Thyroid gland (tissue), 4 donors: ENCODE measurements at regions not wholly inside any gene's neighbourhood (a gene's known extent, or its start where the extent isn't known, plus 50 kb on each side); places are given as distances from the start of the nearest gene placed in this dataset.

Experiments
- POLR2A ChIP-seq, 2 donors: fragments of 450-650 bp; IDR thresholded peaks; one replicate each; pipeline ENCODE4 v1.6.1; 2017; ENCODE audit warnings: antibody characterized with exemption in 2 of 2, mild to moderate bottlenecking in 2 of 2, moderate library complexity in 1 of 2
- TF ChIP-seq, protein P1 (sequence below), 6 experiments: fragments of 200-600 bp in 3 of 6; fragments of 450-650 bp in 3 of 6; sonication (generic) in 3 of 6; IDR thresholded peaks; one replicate each; pipeline ENCODE4 v1.5.1; 2016 to 2019; ENCODE audit warnings: antibody characterized with exemption in 6 of 6, mild to moderate bottlenecking in 2 of 6, inconsistent platforms in 1 of 6, moderate library complexity in 1 of 6

DNA sequence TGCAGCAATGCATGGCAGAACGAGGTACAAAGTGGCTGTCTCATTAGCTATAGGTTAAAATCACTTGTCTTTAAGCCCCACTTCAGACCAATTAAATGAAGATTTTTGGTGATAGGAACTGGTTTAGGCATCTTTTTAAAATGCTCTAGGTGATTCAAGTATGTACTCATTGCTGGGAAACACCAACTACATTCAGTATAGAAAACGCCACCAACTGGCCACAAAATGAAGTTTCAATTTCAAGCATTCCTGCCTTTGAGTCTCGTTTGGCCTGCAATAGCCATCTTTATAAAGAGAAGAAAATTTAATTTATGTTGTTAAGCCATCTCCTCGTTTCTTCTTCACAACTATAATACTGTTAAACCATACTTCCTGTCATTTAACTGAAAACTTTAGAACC lies 587.9 kb downstream of the GBE1 start:
- TF ChIP-seq, protein P1, sequence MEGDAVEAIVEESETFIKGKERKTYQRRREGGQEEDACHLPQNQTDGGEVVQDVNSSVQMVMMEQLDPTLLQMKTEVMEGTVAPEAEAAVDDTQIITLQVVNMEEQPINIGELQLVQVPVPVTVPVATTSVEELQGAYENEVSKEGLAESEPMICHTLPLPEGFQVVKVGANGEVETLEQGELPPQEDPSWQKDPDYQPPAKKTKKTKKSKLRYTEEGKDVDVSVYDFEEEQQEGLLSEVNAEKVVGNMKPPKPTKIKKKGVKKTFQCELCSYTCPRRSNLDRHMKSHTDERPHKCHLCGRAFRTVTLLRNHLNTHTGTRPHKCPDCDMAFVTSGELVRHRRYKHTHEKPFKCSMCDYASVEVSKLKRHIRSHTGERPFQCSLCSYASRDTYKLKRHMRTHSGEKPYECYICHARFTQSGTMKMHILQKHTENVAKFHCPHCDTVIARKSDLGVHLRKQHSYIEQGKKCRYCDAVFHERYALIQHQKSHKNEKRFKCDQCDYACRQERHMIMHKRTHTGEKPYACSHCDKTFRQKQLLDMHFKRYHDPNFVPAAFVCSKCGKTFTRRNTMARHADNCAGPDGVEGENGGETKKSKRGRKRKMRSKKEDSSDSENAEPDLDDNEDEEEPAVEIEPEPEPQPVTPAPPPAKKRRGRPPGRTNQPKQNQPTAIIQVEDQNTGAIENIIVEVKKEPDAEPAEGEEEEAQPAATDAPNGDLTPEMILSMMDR (IDR thresholded peaks at IDR 0.05) = no peak
- TF ChIP-seq POLR2A (IDR thresholded peaks at IDR 0.05) = no peak
